SJSA1 (cell line): ENCODE measurements at regions not wholly inside any gene's neighbourhood (a gene's known extent, or its start where the extent isn't known, plus 50 kb on each side); places are given as distances from the start of the nearest gene placed in this dataset.

Experiments used
- DNase-seq, 2 experiments: peaks; one replicate each; pipeline ENCODE4 v3.0.0-alpha.2; 2015 to 2020; ENCODE audit warnings: low spot score in 2 of 2, low read depth in 1 of 2
- H3K27ac ChIP-seq: fragments of 250-450 bp; sonication (Bioruptor Pico); 2 replicates; pipeline ENCODE4 v1.5.1; 2020; ENCODE audit warnings: mild to moderate bottlenecking, moderate library complexity
- H3K27me3 ChIP-seq: fragments of 250-450 bp; sonication (Bioruptor Pico); replicated peaks from 2 replicates; pipeline ENCODE4 v1.5.1; 2020; ENCODE audit warnings: mild to moderate bottlenecking, moderate library complexity
- H3K36me3 ChIP-seq: fragments of 250-450 bp; sonication (Bioruptor Pico); 2 replicates; pipeline ENCODE4 v1.5.1; 2020; ENCODE audit warnings: mild to moderate bottlenecking
- H3K4me1 ChIP-seq: fragments of 250-450 bp; sonication (Bioruptor Pico); replicated peaks from 2 replicates; pipeline ENCODE4 v1.6.1; 2021; ENCODE audit warnings: mild to moderate bottlenecking
- H3K4me3 ChIP-seq: fragments of 250-450 bp; sonication (Bioruptor Pico); 2 replicates; pipeline ENCODE4 v1.5.1; 2020; ENCODE audit warnings: mild to moderate bottlenecking
- H3K9me3 ChIP-seq: fragments of 250-450 bp; sonication (Bioruptor Pico); replicated peaks from 2 replicates; pipeline ENCODE4 v1.5.1; 2020; ENCODE audit warnings: mild to moderate bottlenecking

- DNase-seq: no peak
- no peak overlapping the region for H3K27ac ChIP-seq
- no peaks in the 10 kb centered on the region for H3K27me3 ChIP-seq
- H3K4me3 ChIP-seq: no peak overlapping the region
- H3K9me3 ChIP-seq: no peaks in the 10 kb centered on the region
- H3K4me1 ChIP-seq: no peaks in the 10 kb centered on the region
- no peaks in the 10 kb centered on the region for H3K36me3 ChIP-seq
These were observed 389.8 kb downstream of the BCL11A start for GRCh38 chr2:60163691-60164090.

DNA sequence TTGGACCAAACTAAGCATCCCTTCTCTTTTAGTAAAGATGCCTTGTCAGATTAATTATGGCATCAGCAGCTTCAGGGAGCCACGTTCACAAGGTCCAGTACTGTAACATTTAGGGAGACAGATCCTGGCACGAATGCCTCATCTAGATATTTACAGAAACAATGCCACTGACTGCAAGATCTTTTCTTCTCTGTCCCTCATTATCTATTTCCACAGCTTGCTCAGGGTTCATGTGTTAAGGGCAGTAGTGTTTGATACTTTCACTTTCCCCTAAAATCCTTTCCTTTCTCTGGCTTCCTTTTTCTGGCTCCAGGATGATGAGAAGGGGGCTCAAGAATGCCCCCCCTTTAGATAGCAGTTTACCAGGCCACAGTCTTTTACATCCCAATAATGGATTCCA lies 393.9 kb downstream of the BCL11A start:
- Histone ChIP-seq H3K27me3 (no peaks in the 10 kb centered on the region), H3K4me1 (no peaks in the 10 kb centered on the region), H3K9me3 (no peaks in the 10 kb centered on the region), H3K36me3 (no peaks in the 10 kb centered on the region), H3K27ac (no peak overlapping the region), H3K4me3 (no peak overlapping the region)
- no peak for DNase-seq

DNA sequence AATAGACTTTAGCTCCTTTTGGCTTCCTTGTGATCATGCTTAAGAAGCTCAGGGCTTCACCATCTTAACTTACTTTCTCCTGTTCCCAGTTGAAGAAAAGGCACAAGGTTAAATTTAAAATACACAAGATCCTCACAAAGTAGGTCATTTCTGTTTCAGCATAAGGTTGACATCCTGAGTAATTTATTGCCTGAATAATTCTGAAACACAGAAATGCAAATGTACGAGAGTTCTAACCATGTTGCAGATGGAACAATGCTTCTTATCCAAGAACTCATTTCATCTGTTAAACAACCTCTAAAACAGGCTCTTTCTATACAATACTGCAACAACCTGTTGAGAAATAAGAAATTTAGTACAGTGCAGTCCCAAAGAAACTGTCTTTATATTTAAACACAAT lies 395.2 kb downstream of the BCL11A start:
- H3K9me3 ChIP-seq: no peaks in the 10 kb centered on the region
- H3K27ac ChIP-seq: no peak overlapping the region
- no peaks in the 10 kb centered on the region for H3K27me3 ChIP-seq
- no peaks in the 10 kb centered on the region for H3K4me1 ChIP-seq
- no peaks in the 10 kb centered on the region for H3K36me3 ChIP-seq
- no peak overlapping the region for H3K4me3 ChIP-seq
- no peak for DNase-seq

- Histone ChIP-seq H3K4me1 (no peaks in the 10 kb centered on the region), H3K9me3 (no peaks in the 10 kb centered on the region), H3K27me3 (no peaks in the 10 kb centered on the region), H3K36me3 (no peaks in the 10 kb centered on the region), H3K4me3 (no peak overlapping the region), H3K27ac (no peak overlapping the region)
- DNase-seq: no peak
These were observed 396.2 kb downstream of the BCL11A start for GRCh38 chr2:60157283-60157682.

- DNase-seq: no peak
- H3K4me1 ChIP-seq: no peaks in the 10 kb centered on the region
- H3K9me3 ChIP-seq: no peaks in the 10 kb centered on the region
- no peaks in the 10 kb centered on the region for H3K27me3 ChIP-seq
- no peaks in the 10 kb centered on the region for H3K36me3 ChIP-seq
- H3K4me3 ChIP-seq: no peak overlapping the region
- no peak overlapping the region for H3K27ac ChIP-seq
These were observed 399.3 kb downstream of the BCL11A start for GRCh38 chr2:60154142-60154541.

DNA sequence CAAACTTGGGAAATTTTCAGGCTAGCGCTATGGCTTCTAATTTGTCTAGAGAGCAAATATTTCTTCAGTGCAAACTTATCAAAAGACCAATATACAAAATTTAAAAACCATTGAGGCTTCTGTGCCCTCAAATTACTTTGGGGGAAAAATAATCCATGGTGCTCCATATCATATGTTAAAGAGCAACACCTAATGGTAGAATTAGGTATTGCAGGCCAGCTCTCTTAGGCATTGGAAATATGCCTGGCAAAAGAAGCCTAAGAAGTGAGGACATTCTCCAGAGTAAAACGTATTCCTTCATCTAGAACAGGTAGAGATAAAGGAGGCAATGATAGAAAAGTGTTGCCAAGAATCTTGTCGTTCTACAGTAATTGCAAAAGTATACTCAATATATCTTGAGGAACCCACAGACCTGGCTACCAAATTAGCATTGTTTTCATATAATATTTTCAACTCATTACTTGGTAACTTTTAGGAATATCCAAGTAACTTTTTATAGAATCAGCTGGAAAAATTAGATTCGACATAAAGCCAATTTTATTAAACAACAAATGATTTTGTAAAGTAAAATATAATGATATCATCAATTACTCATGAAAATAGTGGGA lies 401.1 kb downstream of the BCL11A start:
- H3K27ac ChIP-seq: no peak overlapping the region
- no peak overlapping the region for H3K4me3 ChIP-seq
- no peaks in the 10 kb centered on the region for H3K4me1 ChIP-seq
- no peak for DNase-seq
- no peaks in the 10 kb centered on the region for H3K9me3 ChIP-seq
- H3K36me3 ChIP-seq: no peaks in the 10 kb centered on the region
- H3K27me3 ChIP-seq: no peaks in the 10 kb centered on the region

DNA sequence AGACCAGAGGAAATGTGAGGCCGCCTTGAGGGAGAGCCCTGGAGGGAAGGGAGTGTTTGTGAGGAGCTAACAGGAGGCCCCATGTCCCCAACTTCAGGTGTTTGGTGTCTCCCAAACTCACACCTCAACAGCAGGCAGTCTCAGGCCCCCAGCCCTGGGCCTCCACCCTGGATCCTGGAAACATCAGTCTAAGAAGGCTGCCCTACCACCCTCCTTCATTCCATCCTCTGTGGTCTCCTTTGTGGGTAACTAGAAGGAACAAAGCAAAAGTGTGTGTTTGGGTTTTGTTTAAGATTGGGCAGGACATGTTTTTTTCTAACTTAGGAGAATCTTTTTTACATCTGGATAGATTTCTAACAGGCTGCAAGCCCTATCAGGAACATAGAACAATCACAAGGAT lies 404.3 kb downstream of the BCL11A start:
- Histone ChIP-seq H3K27ac (no peak overlapping the region), H3K36me3 (no peaks in the 10 kb centered on the region), H3K4me1 (no peaks in the 10 kb centered on the region), H3K4me3 (no peak overlapping the region), H3K27me3 (no peaks in the 10 kb centered on the region), H3K9me3 (no peaks in the 10 kb centered on the region)
- DNase-seq: no peak

GRCh38 chr2:60148716-60149115 lies 404.7 kb downstream of the BCL11A start:
- no peaks in the 10 kb centered on the region for H3K4me1 ChIP-seq
- H3K36me3 ChIP-seq: no peaks in the 10 kb centered on the region
- H3K27ac ChIP-seq: no peak overlapping the region
- DNase-seq: no peak
- no peak overlapping the region for H3K4me3 ChIP-seq
- H3K27me3 ChIP-seq: no peaks in the 10 kb centered on the region
- no peaks in the 10 kb centered on the region for H3K9me3 ChIP-seq

DNA sequence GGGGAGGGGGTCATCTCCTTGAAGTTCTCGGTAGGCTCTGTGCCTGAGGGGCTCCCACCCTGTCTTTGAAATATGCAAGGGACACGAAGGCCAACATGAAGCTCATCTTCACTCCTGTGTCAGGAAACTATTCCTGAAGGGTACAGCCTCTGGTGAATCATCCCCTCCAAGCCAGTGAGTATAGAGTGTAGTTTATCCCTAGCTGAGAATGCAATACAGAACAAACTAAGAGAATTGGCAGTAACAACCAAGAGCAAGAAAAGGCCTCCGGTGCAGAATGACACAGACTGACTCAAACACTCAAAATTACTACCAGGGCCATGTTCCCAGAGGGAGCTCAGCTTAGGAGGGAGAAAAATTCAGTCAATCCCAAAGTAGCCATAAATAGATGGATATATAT lies 413.3 kb downstream of the BCL11A start:
- no peaks in the 10 kb centered on the region for H3K4me1 ChIP-seq
- no peak overlapping the region for H3K27ac ChIP-seq
- no peak overlapping the region for H3K4me3 ChIP-seq
- DNase-seq: no peak
- H3K27me3 ChIP-seq: no peaks in the 10 kb centered on the region
- no peaks in the 10 kb centered on the region for H3K9me3 ChIP-seq
- no peaks in the 10 kb centered on the region for H3K36me3 ChIP-seq

DNA sequence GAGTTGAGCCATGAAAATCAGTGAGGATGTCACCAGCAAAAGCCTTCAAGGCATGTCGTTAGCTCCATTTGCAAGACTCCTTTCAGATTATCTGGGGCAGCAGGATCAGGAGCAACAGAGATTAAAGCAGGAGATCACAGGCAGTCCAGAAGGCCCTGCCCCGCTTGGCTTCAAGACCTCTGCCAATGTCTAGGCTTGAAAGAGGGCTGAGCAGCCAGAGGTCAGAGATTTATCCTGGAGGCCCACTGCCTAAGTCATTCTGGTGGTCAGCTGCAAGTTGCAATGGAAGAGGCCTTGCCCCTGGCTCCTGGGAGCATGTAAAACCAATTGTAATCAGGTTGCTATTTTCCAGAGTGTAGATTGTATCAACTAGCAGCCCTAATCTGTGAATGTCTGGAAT lies 416.5 kb downstream of the BCL11A start:
- H3K27ac ChIP-seq: no peak overlapping the region
- no peak overlapping the region for H3K4me3 ChIP-seq
- no peaks in the 10 kb centered on the region for H3K27me3 ChIP-seq
- no peaks in the 10 kb centered on the region for H3K9me3 ChIP-seq
- H3K36me3 ChIP-seq: no peaks in the 10 kb centered on the region
- DNase-seq: no peak
- H3K4me1 ChIP-seq: no peaks in the 10 kb centered on the region

- H3K27ac ChIP-seq: no peak overlapping the region
- DNase-seq: no peak
- no peaks in the 10 kb centered on the region for H3K36me3 ChIP-seq
- H3K9me3 ChIP-seq: no peaks in the 10 kb centered on the region
- no peaks in the 10 kb centered on the region for H3K4me1 ChIP-seq
- H3K27me3 ChIP-seq: no peaks in the 10 kb centered on the region
- H3K4me3 ChIP-seq: no peak overlapping the region
These were observed 426.3 kb downstream of the BCL11A start for GRCh38 chr2:60127191-60127590.

- Histone ChIP-seq H3K27me3 (no peaks in the 10 kb centered on the region), H3K36me3 (no peaks in the 10 kb centered on the region), H3K4me3 (no peak overlapping the region), H3K4me1 (no peaks in the 10 kb centered on the region), H3K9me3 (no peaks in the 10 kb centered on the region), H3K27ac (no peak overlapping the region)
- no peak for DNase-seq
These were observed 427.6 kb downstream of the BCL11A start for GRCh38 chr2:60125611-60126426.

DNA sequence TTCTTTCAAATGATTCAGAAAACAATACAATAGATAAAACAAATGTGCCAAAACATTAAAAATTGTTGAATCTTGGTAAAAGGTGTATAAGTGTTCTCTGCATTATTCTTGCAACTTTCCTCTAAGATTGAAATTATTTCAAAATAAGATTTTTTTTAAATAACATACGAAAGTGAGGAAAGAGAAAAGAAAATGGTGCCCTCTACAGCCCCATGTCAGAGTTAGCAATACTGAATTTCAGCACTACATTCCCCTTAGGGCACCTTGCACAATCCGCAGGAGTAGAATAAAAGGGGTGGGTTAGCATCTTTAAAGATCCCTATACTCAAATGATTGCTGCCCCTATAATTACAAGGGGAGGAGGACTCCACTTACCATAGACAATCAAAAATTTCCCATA lies 433.7 kb downstream of the BCL11A start:
- H3K4me3 ChIP-seq: no peak overlapping the region
- no peaks in the 10 kb centered on the region for H3K9me3 ChIP-seq
- no peak for DNase-seq
- H3K27me3 ChIP-seq: no peaks in the 10 kb centered on the region
- no peaks in the 10 kb centered on the region for H3K36me3 ChIP-seq
- no peak overlapping the region for H3K27ac ChIP-seq
- H3K4me1 ChIP-seq: no peaks in the 10 kb centered on the region

- H3K4me1 ChIP-seq: no peaks in the 10 kb centered on the region
- H3K27ac ChIP-seq: no peak overlapping the region
- H3K36me3 ChIP-seq: no peaks in the 10 kb centered on the region
- no peaks in the 10 kb centered on the region for H3K9me3 ChIP-seq
- no peaks in the 10 kb centered on the region for H3K27me3 ChIP-seq
- no peak for DNase-seq
- H3K4me3 ChIP-seq: no peak overlapping the region
These were observed 434.5 kb downstream of the BCL11A start for GRCh38 chr2:60118917-60119316.

DNA sequence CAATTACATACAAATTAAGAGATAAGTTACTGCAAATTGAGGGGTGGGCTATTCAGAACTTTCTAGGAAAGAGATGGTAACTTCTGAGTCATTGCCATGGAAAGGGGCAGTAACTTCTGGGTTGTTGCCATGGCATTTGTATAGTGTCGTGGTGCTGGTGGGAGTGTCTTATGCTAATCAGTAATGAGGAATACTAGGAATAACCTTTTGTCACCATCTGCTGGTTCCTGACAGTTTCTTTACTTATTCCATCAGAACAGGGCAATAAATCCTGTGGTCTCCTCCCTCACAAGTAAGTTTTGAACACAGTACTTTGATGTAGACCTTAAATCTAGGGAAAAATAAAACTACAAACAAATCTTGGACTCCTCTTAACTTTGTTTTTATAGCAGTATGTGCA lies 435.4 kb downstream of the BCL11A start:
- no peak for DNase-seq
- no peak overlapping the region for H3K4me3 ChIP-seq
- H3K36me3 ChIP-seq: no peaks in the 10 kb centered on the region
- H3K4me1 ChIP-seq: no peaks in the 10 kb centered on the region
- no peaks in the 10 kb centered on the region for H3K9me3 ChIP-seq
- H3K27ac ChIP-seq: no peak overlapping the region
- no peaks in the 10 kb centered on the region for H3K27me3 ChIP-seq
